Upper lobe of right lung (tissue), 1 donor: ENCODE measurements at regions not wholly inside any gene's neighbourhood (a gene's known extent, or its start where the extent isn't known, plus 50 kb on each side); places are given as distances from the start of the nearest gene placed in this dataset.

Experiments used
- ATAC-seq: fragments of 200-7000 bp; cut with Tn5 transposase; one replicate; pipeline ENCODE4 v1.9.1; 2020; ENCODE audit warnings: mild to moderate bottlenecking, moderate library complexity
- DNase-seq: peaks from one replicate; pipeline ENCODE4 v3.0.0-alpha.2; 2020
- H3K27ac ChIP-seq: fragments of 200-600 bp; one replicate; pipeline ENCODE4 v1.8.0; 2022
- H3K27me3 ChIP-seq: fragments of 200-600 bp; one replicate; pipeline ENCODE4 v1.8.0; 2022; ENCODE audit warnings: mild to moderate bottlenecking
- H3K36me3 ChIP-seq: fragments of 200-600 bp; one replicate; pipeline ENCODE4 v1.8.0; 2022
- H3K4me1 ChIP-seq: fragments of 200-600 bp; one replicate; pipeline ENCODE4 v1.8.0; 2022
- H3K4me3 ChIP-seq: fragments of 200-600 bp; one replicate; pipeline ENCODE4 v1.8.0; 2022; ENCODE audit warnings: mild to moderate bottlenecking
- H3K9me3 ChIP-seq: fragments of 200-600 bp; one replicate; pipeline ENCODE4 v1.8.0; 2022
- CTCF ChIP-seq: fragments of 200-600 bp; IDR thresholded peaks from one replicate; pipeline ENCODE4 v1.8.0; 2022; ENCODE audit warnings: antibody characterized with exemption
- intact Hi-C: fragments of 100-400 bp; cut with DNase I; formaldehyde crosslinking; loops from one replicate; pipeline ENCODE4 v1.11.0; 2022
- donor health status: DM: no; HTN: yes; CAD: no; lungs with severe emphysema.

- H3K9me3 ChIP-seq: peaks cover 20% of the 10 kb centered on the region
- no peaks in the 10 kb centered on the region for H3K36me3 ChIP-seq
- DNase-seq (no peak), ATAC-seq (no peak)
- no peaks in the 10 kb centered on the region for H3K4me1 ChIP-seq
- H3K27me3 ChIP-seq: peaks cover 7% of the 10 kb centered on the region
- intact Hi-C loops: loop anchor here (10.0 kb wide), 1 partner anchor 158 kb away; no protein-coding TSS in a partner anchor
- H3K27ac ChIP-seq: no peak overlapping the region
- no peak for TF ChIP-seq CTCF
- H3K4me3 ChIP-seq: no peak overlapping the region
These were observed 110.5 kb upstream of the INSIG1 start for GRCh38 chr7:155187061-155187785.

- peaks cover 7% of the 10 kb centered on the region for H3K27me3 ChIP-seq
- intact Hi-C loops: loop anchor here (10.0 kb wide), 1 partner anchor 156 kb away; no protein-coding TSS in a partner anchor
- no peak for ATAC-seq
These were observed 109.3 kb upstream of the INSIG1 start for GRCh38 chr7:155188357-155188756.

DNA sequence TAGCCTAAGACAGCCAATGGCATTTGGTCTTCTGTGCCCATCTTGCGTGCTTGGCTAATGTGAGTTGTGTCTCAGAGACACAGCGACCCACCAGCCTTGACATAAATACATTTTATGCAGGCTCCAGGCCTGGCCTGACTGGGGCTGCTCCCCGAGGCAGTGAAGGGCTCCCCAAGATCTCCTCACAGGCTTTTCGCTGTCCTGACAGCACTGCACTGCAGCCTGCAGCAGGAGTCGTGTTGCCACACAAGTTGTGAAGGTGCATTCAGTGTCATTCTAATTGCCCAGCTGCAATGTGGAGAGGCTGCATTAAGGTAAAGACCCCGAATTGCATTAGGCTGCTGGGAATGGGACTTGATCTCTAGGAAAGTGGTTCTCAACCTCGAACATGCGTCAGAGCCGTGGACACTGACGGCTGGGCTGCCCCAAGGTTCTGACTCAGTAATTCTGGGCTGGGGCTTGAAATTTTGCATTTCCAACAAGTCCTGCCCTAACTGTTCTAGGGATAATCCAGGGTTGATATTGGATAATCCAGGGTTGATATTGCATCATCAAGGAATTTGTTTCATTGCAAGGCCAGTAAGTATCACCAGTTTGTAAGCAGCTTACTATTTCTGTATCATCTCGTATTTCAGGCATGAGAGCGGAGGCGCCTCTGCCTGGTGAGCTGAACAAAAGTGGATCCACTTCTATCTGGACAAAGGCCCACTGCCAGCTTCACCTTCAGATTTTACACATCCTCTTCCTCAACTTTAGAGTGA lies 108.7 kb upstream of the INSIG1 start:
- no peaks in the 10 kb centered on the region for H3K36me3 ChIP-seq
- intact Hi-C loops: loop anchor here (10.0 kb wide), 1 partner anchor 156 kb away; no protein-coding TSS in a partner anchor

More at GRCh38 chr7:155188357-155188756, 109.3 kb upstream of the INSIG1 start:
- Histone ChIP-seq H3K36me3 (no peaks in the 10 kb centered on the region), H3K27ac (no peak overlapping the region), H3K4me1 (no peaks in the 10 kb centered on the region), H3K9me3 (peaks cover 20% of the 10 kb centered on the region), H3K4me3 (no peak overlapping the region)
- DNase-seq: no peak
- TF ChIP-seq CTCF: no peak

DNA sequence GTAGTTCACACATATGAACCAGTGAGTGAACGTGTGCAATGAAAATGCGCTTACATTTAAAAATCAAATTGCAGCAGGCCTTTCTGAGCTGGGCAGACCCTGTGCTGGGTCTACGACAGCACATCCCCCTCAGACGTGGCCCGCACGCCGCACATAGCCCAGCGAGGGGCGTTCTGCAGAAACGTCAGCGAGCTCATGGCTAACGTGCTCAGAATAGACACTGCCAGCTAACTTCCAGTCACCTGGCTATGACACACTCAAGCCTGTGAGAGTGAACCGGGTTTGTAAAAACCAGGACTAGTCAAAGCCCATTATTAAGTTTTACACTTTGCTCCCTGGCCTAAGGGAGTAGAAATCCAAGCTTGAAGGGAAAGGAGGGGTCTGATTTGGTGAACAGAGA lies 108.1 kb upstream of the INSIG1 start:
- peaks cover 18% of the 10 kb centered on the region for H3K9me3 ChIP-seq
- intact Hi-C loops: loop anchor here (10.0 kb wide), 1 partner anchor 155 kb away; no protein-coding TSS in a partner anchor
- DNase-seq: no peak

More for the DNA sequence above, 108.7 kb upstream of the INSIG1 start:
- no peak for TF ChIP-seq CTCF
- DNase-seq (no peak), ATAC-seq (no peak)
- H3K4me3 ChIP-seq: no peak overlapping the region
- no peak overlapping the region for H3K27ac ChIP-seq
- H3K9me3 ChIP-seq: peaks cover 20% of the 10 kb centered on the region
- H3K4me1 ChIP-seq: no peaks in the 10 kb centered on the region
- peaks cover 7% of the 10 kb centered on the region for H3K27me3 ChIP-seq

DNA sequence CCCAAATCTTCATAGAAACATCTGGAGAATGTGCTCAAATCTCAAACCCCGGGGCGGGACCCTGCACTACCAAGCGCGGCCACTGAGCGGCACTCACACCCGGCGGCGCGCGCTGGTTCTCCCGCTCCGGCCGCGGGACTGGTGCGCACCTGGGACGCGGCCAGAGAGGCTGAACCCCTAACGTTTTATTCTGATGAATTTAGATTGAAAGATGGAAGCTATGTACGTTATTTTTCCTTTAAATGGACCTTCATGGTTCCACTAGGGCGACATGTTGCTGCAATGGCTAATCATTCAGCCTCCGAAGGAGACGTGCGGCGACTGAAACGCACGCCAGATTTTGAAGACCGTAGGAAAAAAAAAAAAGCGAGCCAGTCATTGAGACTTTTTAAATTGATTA lies 107.0 kb upstream of the INSIG1 start:
- no peak overlapping the region for H3K4me3 ChIP-seq
- DNase-seq: no peak
- H3K9me3 ChIP-seq: peaks cover 7% of the 10 kb centered on the region
- H3K36me3 ChIP-seq: no peaks in the 10 kb centered on the region
- intact Hi-C loops: no loop called here
- H3K4me1 ChIP-seq: no peaks in the 10 kb centered on the region
- TF ChIP-seq CTCF: peak; percentile 84
- H3K27me3 ChIP-seq: peaks cover 7% of the 10 kb centered on the region
- ATAC-seq: peak; percentile 90
- H3K27ac ChIP-seq: no peak overlapping the region

More for the DNA sequence above, 108.1 kb upstream of the INSIG1 start:
- Histone ChIP-seq H3K36me3 (no peaks in the 10 kb centered on the region), H3K27ac (no peak overlapping the region), H3K4me1 (no peaks in the 10 kb centered on the region), H3K4me3 (no peak overlapping the region), H3K27me3 (peaks cover 7% of the 10 kb centered on the region)
- no peak for ATAC-seq
- TF ChIP-seq CTCF: no peak
